GM12892 (cell line): ENCODE measurements at regions not wholly inside any gene's neighbourhood (a gene's known extent, or its start where the extent isn't known, plus 50 kb on each side); places are given as distances from the start of the nearest gene placed in this dataset.

Source experiments
- DNase-seq: peaks from one replicate; pipeline ENCODE4 v3.0.0; 2011; ENCODE audit not compliant: insufficient read length
- FAIRE-seq: peaks from 2 replicates; lab custom pipeline; 2011; peaks lifted over from hg19 to GRCh38; lab: Jason Lieb, UNC
- POLR2A ChIP-seq: IDR thresholded peaks from 2 replicates; pipeline ENCODE4 v1.6.1; 2011; ENCODE audit warnings: low read depth, low read length, control low read depth
- POLR2AphosphoS5 ChIP-seq: IDR thresholded peaks from 2 replicates; pipeline ENCODE4 v1.6.1; 2011; ENCODE audit warnings: low read depth, low read length, control low read depth
- TAF1 ChIP-seq: IDR thresholded peaks from 2 replicates; pipeline ENCODE4 v1.6.1; 2011; ENCODE audit warnings: low read depth, mild to moderate bottlenecking, control low read depth, low read length, borderline replicate concordance

GRCh38 chr6:21911208-21911607 is 317.7 kb downstream of the SOX4 start:
- no peak for FAIRE-seq
- no peak for TF ChIP-seq TAF1
- no peak for TF ChIP-seq POLR2A
- TF ChIP-seq POLR2AphosphoS5: no peak
- DNase-seq: no peak

- no peak for TF ChIP-seq TAF1
- no peak for TF ChIP-seq POLR2A
- TF ChIP-seq POLR2AphosphoS5: no peak
- DNase-seq: no peak
- FAIRE-seq: no peak
Measured at GRCh38 chr6:21912151-21912832, 318.7 kb downstream of the SOX4 start.

- TF ChIP-seq TAF1 (no peak), POLR2AphosphoS5 (no peak), POLR2A (no peak)
- FAIRE-seq: no peak
- DNase-seq: no peak
Measured at GRCh38 chr6:21914121-21914973, 320.8 kb downstream of the SOX4 start.

GRCh38 chr6:21915707-21916260 is 322.2 kb downstream of the SOX4 start:
- no peak for DNase-seq
- peak; percentile 61 for FAIRE-seq
- TF ChIP-seq POLR2AphosphoS5: no peak
- no peak for TF ChIP-seq TAF1
- TF ChIP-seq POLR2A: no peak

GRCh38 chr6:21918041-21918440 is 324.5 kb downstream of the SOX4 start:
- no peak for FAIRE-seq
- DNase-seq: no peak
- TF ChIP-seq TAF1 (no peak), POLR2A (no peak), POLR2AphosphoS5 (no peak)

- FAIRE-seq (no peak), DNase-seq (no peak)
- no peak for TF ChIP-seq POLR2AphosphoS5
- TF ChIP-seq TAF1: no peak
- TF ChIP-seq POLR2A: no peak
Measured at GRCh38 chr6:21918666-21919065, 325.1 kb downstream of the SOX4 start.

- TF ChIP-seq TAF1: no peak
- no peak for TF ChIP-seq POLR2AphosphoS5
- TF ChIP-seq POLR2A: no peak
- FAIRE-seq: no peak
- DNase-seq: no peak
Measured at GRCh38 chr6:21922086-21922485, 328.5 kb downstream of the SOX4 start.

GRCh38 chr6:21924002-21924401 is 330.5 kb downstream of the SOX4 start:
- FAIRE-seq (no peak), DNase-seq (no peak)
- TF ChIP-seq TAF1: no peak
- no peak for TF ChIP-seq POLR2A
- no peak for TF ChIP-seq POLR2AphosphoS5

GRCh38 chr6:21928827-21929226 is 335.3 kb downstream of the SOX4 start:
- DNase-seq: no peak
- no peak for FAIRE-seq
- no peak for TF ChIP-seq TAF1
- no peak for TF ChIP-seq POLR2A
- TF ChIP-seq POLR2AphosphoS5: no peak

GRCh38 chr6:21931641-21932335 is 338.2 kb downstream of the SOX4 start:
- DNase-seq (no peak), FAIRE-seq (peak; percentile 17)
- TF ChIP-seq POLR2AphosphoS5: no peak
- TF ChIP-seq POLR2A: no peak
- TF ChIP-seq TAF1: no peak

- TF ChIP-seq TAF1 (no peak), POLR2AphosphoS5 (no peak)
- FAIRE-seq: no peak
- DNase-seq: no peak
Measured at GRCh38 chr6:21933351-21933750, 339.8 kb downstream of the SOX4 start.
